ENCODE measurements at regions not wholly inside any gene's neighbourhood (a gene's known extent, or its start where the extent isn't known, plus 50 kb on each side); places are given as distances from the start of the nearest gene placed in this dataset.

DNA sequence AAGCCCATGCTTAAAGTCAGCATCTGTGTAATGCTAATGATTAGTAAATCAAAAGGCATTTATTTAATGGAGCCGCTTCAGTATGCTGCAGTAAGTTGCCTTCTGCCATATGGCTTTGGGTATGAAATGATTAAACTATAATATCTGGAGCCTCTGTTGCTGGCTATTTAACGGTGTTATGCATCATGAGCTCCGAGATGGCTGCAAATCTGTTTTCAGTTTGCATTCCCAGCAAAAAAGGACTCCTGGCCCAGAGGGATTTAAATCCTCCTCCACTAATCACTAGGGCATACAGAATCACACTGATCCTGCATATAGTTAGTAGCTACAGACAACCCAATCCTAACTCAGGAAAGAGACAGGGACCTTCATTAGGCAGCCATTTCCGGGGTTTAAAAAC, 171.5 kb upstream of the EEA1 start:
- TF ChIP-seq EZH2 (IDR thresholded peaks at IDR 0.05; ENCODE audit: low read depth, unreplicated experiment) (no peak), ZNF114 (CRISPR knock-in tag; IDR thresholded peaks at IDR 0.05) (no peak), POLR2AphosphoS5 (IDR thresholded peaks at IDR 0.05; ENCODE audit: low read depth) (no peak), CREB1 (CRISPR knock-in tag; IDR thresholded peaks at IDR 0.05; ENCODE audit: low read depth) (no peak)
- TF ChIP-seq, protein P1, sequence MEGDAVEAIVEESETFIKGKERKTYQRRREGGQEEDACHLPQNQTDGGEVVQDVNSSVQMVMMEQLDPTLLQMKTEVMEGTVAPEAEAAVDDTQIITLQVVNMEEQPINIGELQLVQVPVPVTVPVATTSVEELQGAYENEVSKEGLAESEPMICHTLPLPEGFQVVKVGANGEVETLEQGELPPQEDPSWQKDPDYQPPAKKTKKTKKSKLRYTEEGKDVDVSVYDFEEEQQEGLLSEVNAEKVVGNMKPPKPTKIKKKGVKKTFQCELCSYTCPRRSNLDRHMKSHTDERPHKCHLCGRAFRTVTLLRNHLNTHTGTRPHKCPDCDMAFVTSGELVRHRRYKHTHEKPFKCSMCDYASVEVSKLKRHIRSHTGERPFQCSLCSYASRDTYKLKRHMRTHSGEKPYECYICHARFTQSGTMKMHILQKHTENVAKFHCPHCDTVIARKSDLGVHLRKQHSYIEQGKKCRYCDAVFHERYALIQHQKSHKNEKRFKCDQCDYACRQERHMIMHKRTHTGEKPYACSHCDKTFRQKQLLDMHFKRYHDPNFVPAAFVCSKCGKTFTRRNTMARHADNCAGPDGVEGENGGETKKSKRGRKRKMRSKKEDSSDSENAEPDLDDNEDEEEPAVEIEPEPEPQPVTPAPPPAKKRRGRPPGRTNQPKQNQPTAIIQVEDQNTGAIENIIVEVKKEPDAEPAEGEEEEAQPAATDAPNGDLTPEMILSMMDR (conservative IDR thresholded peaks at IDR 0.05; ENCODE audit: low read depth in 2 of 2) = no peak
